ENCODE measurements at regions not wholly inside any gene's neighbourhood (a gene's known extent, or its start where the extent isn't known, plus 50 kb on each side); places are given as distances from the start of the nearest gene placed in this dataset.

DNA sequence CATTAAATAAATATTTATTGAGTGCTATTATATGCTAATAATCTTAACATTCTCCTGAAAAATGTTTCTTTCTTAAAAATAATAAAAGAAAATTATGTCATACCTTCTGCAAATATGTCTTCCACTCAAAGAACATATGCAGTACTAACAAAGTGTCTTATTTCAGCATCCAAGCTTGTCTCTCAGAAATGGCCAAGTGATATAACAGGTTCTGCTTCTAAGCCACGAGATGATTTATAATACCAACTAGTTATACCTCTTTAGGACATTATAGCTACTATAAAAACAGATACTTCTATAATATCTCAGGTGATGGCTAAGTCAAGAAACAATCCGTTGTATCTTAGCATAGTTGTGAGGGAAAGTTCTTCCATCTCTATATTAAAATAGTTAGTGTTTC is 128.1 kb upstream of the ARID2 start:
- TF ChIP-seq CTCF (conservative IDR thresholded peaks at IDR 0.05; ENCODE audit: low read depth, low read length) (no peak), EZH2 (IDR thresholded peaks at IDR 0.05; ENCODE audit: borderline replicate concordance, low read depth, low read length, poor library complexity, severe bottlenecking) (no peak)

Measured in A673 (cell line).